Caco-2 (cell line): ENCODE measurements at regions not wholly inside any gene's neighbourhood (a gene's known extent, or its start where the extent isn't known, plus 50 kb on each side); places are given as distances from the start of the nearest gene placed in this dataset.

Experiments used
- BruUV-seq: library from RNA; stranded (reverse); fragments of 400-500 nt; replicated peaks from 2 replicates; lab custom pipeline; 2021; lab: Mats Ljungman, UMichigan
- CTCF ChIA-PET: fragments of 300-600 bp; sonication (Branson Sonifier 250); formaldehyde crosslinking; loops from one replicate; lab custom pipeline; 2022; ENCODE audit warnings: antibody characterized with exemption; lab: Charles Lee
- POLR2A ChIA-PET: fragments of 300-600 bp; sonication (Branson Sonifier 250); formaldehyde crosslinking; loops from one replicate; lab custom pipeline; 2022; ENCODE audit warnings: antibody characterized with exemption; lab: Charles Lee
- DNase-seq, 2 experiments: peaks; one replicate each; pipeline versions ENCODE4 v3.0.0 to v3.0.0-alpha.2; 2020 to 2022
- H3K27me3 ChIP-seq: replicated peaks from 2 replicates; pipeline ENCODE4 v1.6.0; 2011; ENCODE audit warnings: low read length; ENCODE audit not compliant: control insufficient read depth, insufficient read depth
- H3K36me3 ChIP-seq: 2 replicates; pipeline ENCODE4 v1.5.1; 2011; ENCODE audit warnings: low read length; ENCODE audit not compliant: control insufficient read depth, insufficient read depth
- H3K4me1 ChIP-seq: fragments of 250-450 bp; sonication (Bioruptor Pico); 2 replicates; pipeline ENCODE4 v1.5.1; 2020; ENCODE audit warnings: mild to moderate bottlenecking
- H3K4me3 ChIP-seq: 2 replicates; pipeline ENCODE4 v1.5.1; 2011; ENCODE audit warnings: low read depth, mild to moderate bottlenecking, control low read depth, low read length
- H3K9me3 ChIP-seq: fragments of 250-450 bp; sonication (Bioruptor Pico); 2 replicates; pipeline ENCODE4 v1.5.1; 2020; ENCODE audit warnings: mild to moderate bottlenecking, moderate library complexity
- H3K27ac Mint-ChIP-seq: one replicate; pipeline ENCODE4 v1.8.0; 2022; ENCODE audit warnings: mixed read lengths; ENCODE audit not compliant: unreplicated experiment
- H3K27me3 Mint-ChIP-seq: one replicate; pipeline ENCODE4 v1.8.0; 2022; ENCODE audit warnings: mixed read lengths; ENCODE audit not compliant: insufficient read depth, unreplicated experiment
- H3K36me3 Mint-ChIP-seq: one replicate; pipeline ENCODE4 v1.8.0; 2022; ENCODE audit warnings: mild to moderate bottlenecking, mixed read lengths; ENCODE audit not compliant: insufficient read depth, unreplicated experiment
- H3K4me1 Mint-ChIP-seq: one replicate; pipeline ENCODE4 v1.8.0; 2022; ENCODE audit warnings: low read depth, mixed read lengths; ENCODE audit not compliant: unreplicated experiment
- H3K4me3 Mint-ChIP-seq: one replicate; pipeline ENCODE4 v1.8.0; 2022; ENCODE audit warnings: mild to moderate bottlenecking, moderate library complexity, mixed read lengths; ENCODE audit not compliant: unreplicated experiment
- H3K9me3 Mint-ChIP-seq: one replicate; pipeline ENCODE4 v1.8.0; 2022; ENCODE audit warnings: mixed read lengths; ENCODE audit not compliant: unreplicated experiment
- CTCF ChIP-seq, 2 experiments: fragments of 200-600 bp in 1 of 2; IDR thresholded peaks; 1 replicate in 1 of 2; 2 replicates in 1 of 2; pipeline versions ENCODE4 v1.5.1 to v1.8.0; 2011 to 2022; ENCODE audit warnings: antibody characterized with exemption in 1 of 2, control low read depth in 1 of 2, inconsistent platforms in 1 of 2, low read depth in 1 of 2, low read length in 1 of 2, mild to moderate bottlenecking in 1 of 2, moderate library complexity in 1 of 2; ENCODE audit not compliant: insufficient read depth in 1 of 2, severe bottlenecking in 1 of 2, unreplicated experiment in 1 of 2
- intact Hi-C: fragments of 100-400 bp; cut with micrococcal nuclease; formaldehyde crosslinking; loops from one replicate; pipeline ENCODE4 v1.10.0; 2022; ENCODE audit not compliant: unreplicated experiment

GRCh38 chr4:107452717-107453630, 267.1 kb downstream of the PAPSS1 start:
- H3K4me1 Mint-ChIP-seq: no peaks in the 10 kb centered on the region
- intact Hi-C loops: no loop called here

GRCh38 chr4:107449611-107450369, 270.2 kb downstream of the PAPSS1 start:
- no peaks in the 10 kb centered on the region for H3K4me1 ChIP-seq
- no peaks in the 10 kb centered on the region for H3K27me3 ChIP-seq
- no peaks in the 10 kb centered on the region for H3K9me3 ChIP-seq
- no peak for DNase-seq
- no peaks in the 10 kb centered on the region for H3K4me1 Mint-ChIP-seq
- no TSS peak for BruUV-seq
- H3K36me3 ChIP-seq: no peaks in the 10 kb centered on the region
- no peak for TF ChIP-seq CTCF (IDR thresholded peaks at IDR 0.05; ENCODE audit: insufficient read depth in 1 of 2, low read depth in 1 of 2, low read length in 1 of 2, severe bottlenecking in 1 of 2, unreplicated experiment in 1 of 2)
- no peaks in the 10 kb centered on the region for H3K9me3 Mint-ChIP-seq
- ChIA-PET POLR2A (no interaction called here), CTCF (no interaction called here)
- intact Hi-C loops: no loop called here
- no peaks in the 10 kb centered on the region for H3K36me3 Mint-ChIP-seq
- no peak overlapping the region for H3K4me3 ChIP-seq
- no peak overlapping the region for H3K27ac Mint-ChIP-seq
- peaks cover 6% of the 10 kb centered on the region for H3K27me3 Mint-ChIP-seq
- no peak overlapping the region for H3K4me3 Mint-ChIP-seq

More at GRCh38 chr4:107452717-107453630, 267.1 kb downstream of the PAPSS1 start:
- H3K27ac Mint-ChIP-seq: no peak overlapping the region
- H3K4me1 ChIP-seq: no peaks in the 10 kb centered on the region
- no peak for DNase-seq
- TF ChIP-seq CTCF (IDR thresholded peaks at IDR 0.05; ENCODE audit: insufficient read depth in 1 of 2, low read depth in 1 of 2, low read length in 1 of 2, severe bottlenecking in 1 of 2, unreplicated experiment in 1 of 2): no peak
- BruUV-seq: no TSS peak
- no peak overlapping the region for H3K4me3 Mint-ChIP-seq
- CTCF ChIA-PET: no interaction called here
- POLR2A ChIA-PET: no interaction called here
- no peaks in the 10 kb centered on the region for H3K36me3 ChIP-seq
- H3K27me3 ChIP-seq: no peaks in the 10 kb centered on the region
- no peaks in the 10 kb centered on the region for H3K9me3 ChIP-seq
- H3K4me3 ChIP-seq: no peak overlapping the region
- no peaks in the 10 kb centered on the region for H3K36me3 Mint-ChIP-seq
- H3K27me3 Mint-ChIP-seq: peaks cover 4% of the 10 kb centered on the region
- H3K9me3 Mint-ChIP-seq: no peaks in the 10 kb centered on the region

GRCh38 chr4:107442538-107443111, 277.4 kb downstream of the PAPSS1 start:
- Histone ChIP-seq H3K9me3 (no peaks in the 10 kb centered on the region), H3K4me3 (no peak overlapping the region), H3K27me3 (no peaks in the 10 kb centered on the region), H3K4me1 (no peaks in the 10 kb centered on the region), H3K36me3 (no peaks in the 10 kb centered on the region)
- no peaks in the 10 kb centered on the region for H3K36me3 Mint-ChIP-seq
- TF ChIP-seq CTCF (IDR thresholded peaks at IDR 0.05; ENCODE audit: insufficient read depth in 1 of 2, low read depth in 1 of 2, low read length in 1 of 2, severe bottlenecking in 1 of 2, unreplicated experiment in 1 of 2): no peak
- ChIA-PET POLR2A (no interaction called here), CTCF (no interaction called here)
- no peaks in the 10 kb centered on the region for H3K4me1 Mint-ChIP-seq
- no peak overlapping the region for H3K4me3 Mint-ChIP-seq
- DNase-seq: no peak
- intact Hi-C loops: no loop called here
- H3K27ac Mint-ChIP-seq: no peak overlapping the region
- no TSS peak for BruUV-seq
- H3K27me3 Mint-ChIP-seq: peaks cover 6% of the 10 kb centered on the region
- no peaks in the 10 kb centered on the region for H3K9me3 Mint-ChIP-seq
